ENCODE measurements at regions not wholly inside any gene's neighbourhood (a gene's known extent, or its start where the extent isn't known, plus 50 kb on each side); places are given as distances from the start of the nearest gene placed in this dataset.
A peak's percentile ranks its signal among the peaks of the same experiment; 100 is the strongest.
"Not testable (repeated sequence)": the region's sequence is repeated elsewhere in the genome, so short reads cannot be mapped to it uniquely, and the experiment has no call there.

- no peak overlapping the region for H3K27ac ChIP-seq (replicated peaks)
These were observed 105.4 kb upstream of the PCAT7 start for GRCh38 chr9:94449486-94449885.

DNA sequence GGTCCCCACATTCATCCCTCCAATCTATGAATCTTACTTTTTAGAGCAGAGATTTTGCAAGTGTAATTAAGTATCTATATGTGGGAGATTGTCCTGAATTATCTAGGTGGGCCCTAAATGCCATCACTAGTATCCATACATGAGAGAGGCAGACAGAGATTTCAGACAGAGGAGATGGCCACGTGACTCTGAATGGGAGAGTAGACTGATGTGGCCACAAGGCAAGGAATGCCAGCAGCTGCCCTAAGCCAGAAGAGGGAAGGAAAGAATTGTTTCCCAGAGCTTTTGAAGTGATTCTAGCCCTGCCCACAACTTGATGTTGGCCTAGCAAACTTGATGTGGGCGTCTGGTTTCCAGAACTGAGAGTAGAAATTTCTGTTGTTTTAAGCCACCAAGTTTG is 90.1 kb upstream of the PCAT7 start:
- Histone ChIP-seq H3K27me3 (ENCODE audit: insufficient read depth, poor library complexity, severe bottlenecking) (no peaks in the 10 kb centered on the region), H3K27ac (replicated peaks) (no peak overlapping the region), H3K4me3 (replicated peaks; ENCODE audit: insufficient read depth, low read length) (no peak overlapping the region)
- DNase-seq (ENCODE audit: low read depth in 1 of 2, low spot score in 1 of 2), result no peak
- TF ChIP-seq REST (IDR thresholded peaks at IDR 0.05; ENCODE audit: insufficient replicate concordance, low read depth) (no peak), POLR2AphosphoS5 (IDR thresholded peaks at IDR 0.05; ENCODE audit: low read depth) (peak; percentile 26; the same call in 1 of the 2 replicates)

More at GRCh38 chr9:94449486-94449885, 105.4 kb upstream of the PCAT7 start:
- no peak for DNase-seq (ENCODE audit: low read depth in 1 of 2, low spot score in 1 of 2)
- Histone ChIP-seq H3K27me3 (ENCODE audit: insufficient read depth, poor library complexity, severe bottlenecking) (no peaks in the 10 kb centered on the region), H3K4me3 (replicated peaks; ENCODE audit: insufficient read depth, low read length) (no peak overlapping the region)
- no peak for TF ChIP-seq SPI1 (IDR thresholded peaks at IDR 0.05; ENCODE audit: borderline replicate concordance, low read depth)
- no peak for TF ChIP-seq REST (IDR thresholded peaks at IDR 0.05; ENCODE audit: insufficient replicate concordance, low read depth)
- no peak for TF ChIP-seq CTCF (IDR thresholded peaks at IDR 0.05; ENCODE audit: insufficient read depth, low read length)
- no peak for TF ChIP-seq POLR2AphosphoS5 (IDR thresholded peaks at IDR 0.05; ENCODE audit: low read depth)
- no peak for TF ChIP-seq GABPA (IDR thresholded peaks at IDR 0.05; ENCODE audit: low read depth)

- H3K27me3 ChIP-seq (ENCODE audit: insufficient read depth, poor library complexity, severe bottlenecking); H3K27ac ChIP-seq (replicated peaks); H3K4me3 ChIP-seq (replicated peaks; ENCODE audit: insufficient read depth, low read length); DNase-seq (ENCODE audit: low read depth in 1 of 2, low spot score in 1 of 2): not testable (repeated sequence)
These were observed 82.8 kb upstream of the PCAT7 start for GRCh38 chr9:94472063-94472462.

GRCh38 chr9:94472806-94473360 is 82.0 kb upstream of the PCAT7 start:
- Histone ChIP-seq H3K4me3 (replicated peaks; ENCODE audit: insufficient read depth, low read length) (no peak overlapping the region), H3K27me3 (ENCODE audit: insufficient read depth, poor library complexity, severe bottlenecking) (no peaks in the 10 kb centered on the region), H3K27ac (replicated peaks) (no peak overlapping the region)
- no peak for DNase-seq (ENCODE audit: low read depth in 1 of 2, low spot score in 1 of 2)
- TF ChIP-seq POLR2AphosphoS5 (IDR thresholded peaks at IDR 0.05; ENCODE audit: low read depth) (no peak), GABPA (IDR thresholded peaks at IDR 0.05; ENCODE audit: low read depth) (no peak), CTCF (IDR thresholded peaks at IDR 0.05; ENCODE audit: insufficient read depth, low read length) (no peak), SPI1 (IDR thresholded peaks at IDR 0.05; ENCODE audit: borderline replicate concordance, low read depth) (no peak)

Measured in HL-60 (cell line).